ENCODE measurements at regions not wholly inside any gene's neighbourhood (a gene's known extent, or its start where the extent isn't known, plus 50 kb on each side); places are given as distances from the start of the nearest gene placed in this dataset.

GRCh38 chr7:12002428-12002827 is 170.4 kb upstream of the THSD7A start:
- Mint-ChIP-seq H3K36me3 (ENCODE audit: insufficient read depth, unreplicated experiment) (no peaks in the 10 kb centered on the region), H3K4me3 (ENCODE audit: unreplicated experiment) (no peak overlapping the region), H3K9me3 (ENCODE audit: unreplicated experiment) (no peaks in the 10 kb centered on the region), H3K27ac (ENCODE audit: unreplicated experiment) (no peak overlapping the region), H3K27me3 (ENCODE audit: insufficient read depth, unreplicated experiment) (peaks cover 2% of the 10 kb centered on the region), H3K4me1 (ENCODE audit: low read depth, unreplicated experiment) (no peaks in the 10 kb centered on the region)
- intact Hi-C loops (cut with micrococcal nuclease; ENCODE audit: unreplicated experiment), result no loop called here
- Histone ChIP-seq H3K4me3 (ENCODE audit: low read depth, low read length) (no peak overlapping the region), H3K9me3 (no peaks in the 10 kb centered on the region), H3K4me1 (no peaks in the 10 kb centered on the region), H3K27me3 (replicated peaks; ENCODE audit: control insufficient read depth, insufficient read depth, low read length) (no peaks in the 10 kb centered on the region), H3K36me3 (ENCODE audit: control insufficient read depth, insufficient read depth, low read length) (no peaks in the 10 kb centered on the region)
- POLR2A ChIA-PET, result no interaction called here
- no peak for DNase-seq
- CTCF ChIA-PET, result no interaction called here
- no TSS peak for BruUV-seq (replicated peaks)
- TF ChIP-seq CTCF (IDR thresholded peaks at IDR 0.05; ENCODE audit: insufficient read depth in 1 of 2, low read depth in 1 of 2, low read length in 1 of 2, severe bottlenecking in 1 of 2, unreplicated experiment in 1 of 2), result no peak

GRCh38 chr7:12004581-12004980 is 172.6 kb upstream of the THSD7A start:
- TF ChIP-seq CTCF (IDR thresholded peaks at IDR 0.05; ENCODE audit: insufficient read depth in 1 of 2, low read depth in 1 of 2, low read length in 1 of 2, severe bottlenecking in 1 of 2, unreplicated experiment in 1 of 2), result no peak
- Histone ChIP-seq H3K36me3 (ENCODE audit: control insufficient read depth, insufficient read depth, low read length) (no peaks in the 10 kb centered on the region), H3K4me3 (ENCODE audit: low read depth, low read length) (no peak overlapping the region), H3K9me3 (no peaks in the 10 kb centered on the region), H3K4me1 (no peaks in the 10 kb centered on the region), H3K27me3 (replicated peaks; ENCODE audit: control insufficient read depth, insufficient read depth, low read length) (no peaks in the 10 kb centered on the region)
- no peaks in the 10 kb centered on the region for H3K36me3 Mint-ChIP-seq (ENCODE audit: insufficient read depth, unreplicated experiment)
- no peaks in the 10 kb centered on the region for H3K4me1 Mint-ChIP-seq (ENCODE audit: low read depth, unreplicated experiment)
- intact Hi-C loops (cut with micrococcal nuclease; ENCODE audit: unreplicated experiment), result no loop called here
- POLR2A ChIA-PET, result no interaction called here
- H3K4me3 Mint-ChIP-seq (ENCODE audit: unreplicated experiment), result no peak overlapping the region
- CTCF ChIA-PET, result no interaction called here
- H3K27ac Mint-ChIP-seq (ENCODE audit: unreplicated experiment), result no peak overlapping the region
- no TSS peak for BruUV-seq (replicated peaks)
- peaks cover 2% of the 10 kb centered on the region for H3K27me3 Mint-ChIP-seq (ENCODE audit: insufficient read depth, unreplicated experiment)
- DNase-seq, result no peak
- no peaks in the 10 kb centered on the region for H3K9me3 Mint-ChIP-seq (ENCODE audit: unreplicated experiment)

DNA sequence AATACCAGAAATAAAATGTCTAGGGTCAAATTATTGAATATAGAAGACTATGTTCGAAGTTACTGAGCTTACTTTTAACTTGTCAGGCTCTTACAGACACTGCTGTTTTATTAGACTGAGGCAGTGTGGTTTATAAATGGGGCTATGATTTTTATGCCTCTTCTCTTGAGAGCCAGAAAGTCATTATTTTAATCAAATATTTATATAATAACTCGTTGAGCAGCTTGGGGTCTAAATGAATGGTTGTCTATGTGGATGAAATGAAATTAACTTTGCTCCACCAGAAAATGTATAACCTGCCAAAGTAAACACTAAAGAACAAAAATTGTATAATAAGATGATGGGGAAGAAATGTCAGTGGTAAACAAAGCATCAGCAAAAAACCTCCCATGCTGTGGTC is 175.6 kb upstream of the THSD7A start:
- no peak for DNase-seq
- no peaks in the 10 kb centered on the region for H3K9me3 Mint-ChIP-seq (ENCODE audit: unreplicated experiment)
- TF ChIP-seq CTCF (IDR thresholded peaks at IDR 0.05; ENCODE audit: insufficient read depth in 1 of 2, low read depth in 1 of 2, low read length in 1 of 2, severe bottlenecking in 1 of 2, unreplicated experiment in 1 of 2), result no peak
- H3K27me3 Mint-ChIP-seq (ENCODE audit: insufficient read depth, unreplicated experiment), result peaks cover 2% of the 10 kb centered on the region
- no peaks in the 10 kb centered on the region for H3K27me3 ChIP-seq (replicated peaks; ENCODE audit: control insufficient read depth, insufficient read depth, low read length)
- no peak overlapping the region for H3K4me3 ChIP-seq (ENCODE audit: low read depth, low read length)
- BruUV-seq (replicated peaks), result no TSS peak
- H3K4me1 ChIP-seq, result no peaks in the 10 kb centered on the region
- ChIA-PET CTCF (no interaction called here), POLR2A (no interaction called here)
- H3K27ac Mint-ChIP-seq (ENCODE audit: unreplicated experiment), result no peak overlapping the region
- H3K36me3 ChIP-seq (ENCODE audit: control insufficient read depth, insufficient read depth, low read length), result no peaks in the 10 kb centered on the region
- H3K4me1 Mint-ChIP-seq (ENCODE audit: low read depth, unreplicated experiment), result no peaks in the 10 kb centered on the region
- intact Hi-C loops (cut with micrococcal nuclease; ENCODE audit: unreplicated experiment), result no loop called here
- no peak overlapping the region for H3K4me3 Mint-ChIP-seq (ENCODE audit: unreplicated experiment)
- H3K36me3 Mint-ChIP-seq (ENCODE audit: insufficient read depth, unreplicated experiment), result no peaks in the 10 kb centered on the region
- H3K9me3 ChIP-seq, result no peaks in the 10 kb centered on the region

Measured in Caco-2 (cell line).